Colonic mucosa (tissue), 4 donors: ENCODE measurements at regions not wholly inside any gene's neighbourhood (a gene's known extent, or its start where the extent isn't known, plus 50 kb on each side); places are given as distances from the start of the nearest gene placed in this dataset.

Experiments used
- DNase-seq: peaks from one replicate; pipeline ENCODE4 v3.0.0-alpha.2; 2020
- H3K27ac ChIP-seq: fragments of 200-600 bp; one replicate; pipeline ENCODE4 v1.8.0; 2021
- H3K27me3 ChIP-seq: fragments of 200-600 bp; one replicate; pipeline ENCODE4 v1.8.0; 2021
- H3K36me3 ChIP-seq: fragments of 200-600 bp; one replicate; pipeline ENCODE4 v1.8.0; 2021
- H3K4me1 ChIP-seq: fragments of 200-600 bp; one replicate; pipeline ENCODE4 v1.8.0; 2021; ENCODE audit warnings: mild to moderate bottlenecking
- H3K4me3 ChIP-seq: fragments of 200-600 bp; one replicate; pipeline ENCODE4 v1.8.0; 2021
- H3K9ac ChIP-seq, 2 donors: one replicate each; pipeline ENCODE4 v1.7.0; 2013; ENCODE audit warnings: control low read depth in 2 of 2, low read depth in 2 of 2, low read length in 2 of 2
- H3K9me3 ChIP-seq: fragments of 200-600 bp; one replicate; pipeline ENCODE4 v1.8.0; 2021
- intact Hi-C: fragments of 100-400 bp; cut with DNase I; formaldehyde crosslinking; loops from one replicate; pipeline ENCODE4 v1.14.1; 2022
- TF ChIP-seq, protein P1 (sequence below): fragments of 200-600 bp; IDR thresholded peaks from one replicate; pipeline ENCODE4 v1.8.0; 2022; ENCODE audit warnings: antibody characterized with exemption, mild to moderate bottlenecking
- donor health status: healthy.
- donor health status: DM: no; HTN: no; CAD: no.
- donor health status: DM: no; HTN: no; CAD: no.

DNA sequence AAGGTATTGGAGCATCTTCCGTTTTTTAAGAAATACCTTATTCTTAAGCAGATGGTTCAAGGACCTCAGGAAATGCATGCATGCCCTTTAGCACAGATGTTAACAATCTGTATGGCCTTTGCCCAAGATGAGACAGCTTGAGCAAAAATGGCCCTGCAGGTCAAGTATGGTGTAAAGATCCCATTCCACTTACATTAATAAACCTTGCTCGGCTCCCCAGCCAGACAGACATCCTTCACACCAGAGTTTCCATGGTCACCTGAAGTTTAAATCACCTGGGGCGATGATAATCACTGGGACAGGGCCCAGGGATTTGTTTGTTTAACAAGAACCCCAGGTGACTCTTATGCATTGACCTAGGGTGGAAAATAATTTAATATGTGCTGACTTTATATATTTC lies 287.0 kb upstream of the NOCT start:
- TF ChIP-seq, protein P1, sequence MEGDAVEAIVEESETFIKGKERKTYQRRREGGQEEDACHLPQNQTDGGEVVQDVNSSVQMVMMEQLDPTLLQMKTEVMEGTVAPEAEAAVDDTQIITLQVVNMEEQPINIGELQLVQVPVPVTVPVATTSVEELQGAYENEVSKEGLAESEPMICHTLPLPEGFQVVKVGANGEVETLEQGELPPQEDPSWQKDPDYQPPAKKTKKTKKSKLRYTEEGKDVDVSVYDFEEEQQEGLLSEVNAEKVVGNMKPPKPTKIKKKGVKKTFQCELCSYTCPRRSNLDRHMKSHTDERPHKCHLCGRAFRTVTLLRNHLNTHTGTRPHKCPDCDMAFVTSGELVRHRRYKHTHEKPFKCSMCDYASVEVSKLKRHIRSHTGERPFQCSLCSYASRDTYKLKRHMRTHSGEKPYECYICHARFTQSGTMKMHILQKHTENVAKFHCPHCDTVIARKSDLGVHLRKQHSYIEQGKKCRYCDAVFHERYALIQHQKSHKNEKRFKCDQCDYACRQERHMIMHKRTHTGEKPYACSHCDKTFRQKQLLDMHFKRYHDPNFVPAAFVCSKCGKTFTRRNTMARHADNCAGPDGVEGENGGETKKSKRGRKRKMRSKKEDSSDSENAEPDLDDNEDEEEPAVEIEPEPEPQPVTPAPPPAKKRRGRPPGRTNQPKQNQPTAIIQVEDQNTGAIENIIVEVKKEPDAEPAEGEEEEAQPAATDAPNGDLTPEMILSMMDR, result no peak
- H3K4me1 ChIP-seq, result no peaks in the 10 kb centered on the region
- no peak overlapping the region for H3K4me3 ChIP-seq
- H3K27ac ChIP-seq, result no peak overlapping the region
- intact Hi-C loops, result no loop called here
- no peak overlapping the region for H3K9ac ChIP-seq
- H3K9me3 ChIP-seq, result no peaks in the 10 kb centered on the region
- no peak for DNase-seq
- H3K27me3 ChIP-seq, result no peaks in the 10 kb centered on the region
- H3K36me3 ChIP-seq, result no peaks in the 10 kb centered on the region

GRCh38 chr4:138727731-138728130 lies 287.9 kb upstream of the NOCT start:
- Histone ChIP-seq H3K4me1 (no peaks in the 10 kb centered on the region), H3K27ac (no peak overlapping the region), H3K4me3 (no peak overlapping the region), H3K9ac (no peak overlapping the region), H3K36me3 (no peaks in the 10 kb centered on the region), H3K9me3 (no peaks in the 10 kb centered on the region), H3K27me3 (no peaks in the 10 kb centered on the region)
- intact Hi-C loops, result no loop called here
- no peak for DNase-seq
- TF ChIP-seq, protein P1, result no peak

- Histone ChIP-seq H3K9ac (no peak overlapping the region), H3K27ac (no peak overlapping the region), H3K4me1 (no peaks in the 10 kb centered on the region), H3K9me3 (no peaks in the 10 kb centered on the region), H3K27me3 (no peaks in the 10 kb centered on the region), H3K36me3 (no peaks in the 10 kb centered on the region), H3K4me3 (no peak overlapping the region)
- TF ChIP-seq, protein P1, result no peak
- intact Hi-C loops, result no loop called here
- no peak for DNase-seq
Observed at GRCh38 chr4:138724530-138724929, 291.1 kb upstream of the NOCT start.

GRCh38 chr4:138716559-138717335 lies 298.8 kb upstream of the NOCT start:
- no peak overlapping the region for H3K4me3 ChIP-seq
- no peaks in the 10 kb centered on the region for H3K27me3 ChIP-seq
- H3K36me3 ChIP-seq, result no peaks in the 10 kb centered on the region
- H3K4me1 ChIP-seq, result no peaks in the 10 kb centered on the region
- H3K9me3 ChIP-seq, result no peaks in the 10 kb centered on the region
- H3K9ac ChIP-seq, result no peak overlapping the region
- DNase-seq, result no peak
- H3K27ac ChIP-seq, result no peak overlapping the region
- TF ChIP-seq, protein P1, result no peak
- intact Hi-C loops, result no loop called here

DNA sequence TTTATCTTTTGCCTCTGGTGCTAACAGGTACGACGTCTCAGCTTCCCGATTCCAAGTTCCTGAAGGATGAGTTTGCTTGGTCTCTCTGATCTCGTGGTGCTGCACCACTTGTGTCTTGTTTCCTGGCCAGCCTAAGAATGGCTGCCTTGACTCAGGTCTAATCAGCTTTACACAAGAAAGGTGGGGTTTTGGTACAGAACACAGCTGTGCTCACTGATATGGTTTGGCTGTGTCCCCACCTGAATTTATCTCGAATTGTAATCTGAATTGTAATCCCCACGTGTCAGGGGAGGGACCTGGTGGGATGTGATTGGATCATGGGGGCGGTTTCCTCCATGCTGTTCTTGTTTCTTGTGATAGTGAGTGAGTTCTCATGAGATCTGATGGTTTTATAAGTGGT lies 305.3 kb upstream of the NOCT start:
- intact Hi-C loops, result no loop called here
- Histone ChIP-seq H3K4me3 (no peak overlapping the region), H3K9ac (no peak overlapping the region), H3K27ac (no peak overlapping the region), H3K9me3 (no peaks in the 10 kb centered on the region), H3K27me3 (no peaks in the 10 kb centered on the region), H3K4me1 (no peaks in the 10 kb centered on the region), H3K36me3 (no peaks in the 10 kb centered on the region)
- TF ChIP-seq, protein P1, result no peak
- DNase-seq, result no peak
